OCI-M1 (cell line): ENCODE measurements at regions not wholly inside any gene's neighbourhood (a gene's known extent, or its start where the extent isn't known, plus 50 kb on each side); places are given as distances from the start of the nearest gene placed in this dataset.

Source experiments
- DNase-seq: peaks from one replicate; lab custom pipeline; 2025; lab: John Stamatoyannopoulos, UW

DNA sequence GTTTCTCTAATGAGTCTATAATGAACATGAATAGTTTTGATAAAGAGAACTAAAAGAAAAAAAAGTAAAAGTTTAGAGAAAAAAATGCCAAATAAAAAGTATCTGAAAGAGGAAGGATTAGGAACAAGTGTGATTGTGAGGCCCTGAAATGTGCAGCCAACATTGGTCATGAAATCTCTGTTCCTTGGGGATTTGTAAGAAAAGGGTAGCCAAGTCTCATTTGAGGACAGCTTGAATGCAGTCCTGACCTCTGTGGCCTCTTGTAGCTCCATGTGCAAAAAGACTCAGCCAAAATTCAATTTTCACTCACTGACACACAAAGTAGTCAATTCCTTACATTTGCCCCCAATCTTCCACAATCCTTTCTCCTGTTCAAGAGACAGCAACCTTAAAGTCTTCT is 167.9 kb downstream of the KLF12 start:
- DNase-seq = no peak

DNA sequence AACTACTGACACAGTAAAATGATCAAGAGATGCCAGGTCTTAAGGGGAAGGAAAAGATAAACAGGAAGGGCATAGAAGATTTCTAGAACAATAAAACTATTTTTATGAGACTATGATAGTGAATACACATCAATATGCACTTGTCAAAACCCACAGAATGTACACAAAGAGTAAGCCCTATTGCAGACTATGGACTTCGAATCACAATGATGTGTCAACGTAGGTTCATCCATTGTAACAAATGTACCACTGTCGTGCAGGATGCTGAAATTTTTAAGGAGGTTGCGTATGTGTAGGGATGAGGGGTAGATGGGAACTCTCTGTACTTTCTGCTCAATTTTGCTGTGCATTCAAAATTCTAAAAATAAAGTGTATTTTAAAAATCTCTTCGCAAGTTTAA is 171.9 kb downstream of the KLF12 start:
- no peak for DNase-seq

DNA sequence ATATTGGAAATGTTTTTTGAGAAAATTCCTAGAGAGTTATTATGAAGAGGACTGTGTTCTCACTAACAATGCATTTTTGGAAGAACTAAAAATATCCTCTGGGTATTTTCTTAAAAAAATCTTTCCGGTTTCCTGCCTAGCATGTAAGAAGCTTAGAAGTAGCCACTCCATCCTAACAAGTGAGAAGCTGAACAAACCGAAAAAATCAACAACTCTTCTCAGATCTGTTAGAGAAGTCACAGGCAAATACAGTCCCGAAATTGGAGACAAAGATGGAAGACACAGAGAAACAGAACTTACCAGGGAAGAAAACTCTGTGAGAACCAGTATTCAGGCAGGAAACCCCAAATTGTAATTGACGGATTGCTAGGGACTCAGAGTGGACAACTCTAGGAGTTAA is 173.0 kb downstream of the KLF12 start:
- no peak for DNase-seq

DNA sequence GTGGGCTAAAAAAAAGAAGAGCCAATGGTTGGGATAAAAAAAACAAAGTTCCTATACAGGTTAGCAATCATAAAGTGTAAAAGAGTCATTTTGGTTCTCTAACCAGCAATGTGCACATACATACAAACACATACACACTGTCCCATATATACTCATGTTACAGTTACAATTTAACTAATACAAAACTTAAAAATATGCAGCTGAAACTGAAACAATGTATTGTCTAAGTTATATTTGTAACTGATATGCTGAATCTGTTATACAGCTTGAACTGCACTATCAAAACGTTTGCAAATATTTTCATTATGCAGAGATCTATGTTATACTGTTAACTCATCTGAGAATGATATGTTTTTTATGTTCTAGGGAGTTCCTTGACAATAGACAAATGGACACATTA is 173.7 kb downstream of the KLF12 start:
- DNase-seq = no peak

DNA sequence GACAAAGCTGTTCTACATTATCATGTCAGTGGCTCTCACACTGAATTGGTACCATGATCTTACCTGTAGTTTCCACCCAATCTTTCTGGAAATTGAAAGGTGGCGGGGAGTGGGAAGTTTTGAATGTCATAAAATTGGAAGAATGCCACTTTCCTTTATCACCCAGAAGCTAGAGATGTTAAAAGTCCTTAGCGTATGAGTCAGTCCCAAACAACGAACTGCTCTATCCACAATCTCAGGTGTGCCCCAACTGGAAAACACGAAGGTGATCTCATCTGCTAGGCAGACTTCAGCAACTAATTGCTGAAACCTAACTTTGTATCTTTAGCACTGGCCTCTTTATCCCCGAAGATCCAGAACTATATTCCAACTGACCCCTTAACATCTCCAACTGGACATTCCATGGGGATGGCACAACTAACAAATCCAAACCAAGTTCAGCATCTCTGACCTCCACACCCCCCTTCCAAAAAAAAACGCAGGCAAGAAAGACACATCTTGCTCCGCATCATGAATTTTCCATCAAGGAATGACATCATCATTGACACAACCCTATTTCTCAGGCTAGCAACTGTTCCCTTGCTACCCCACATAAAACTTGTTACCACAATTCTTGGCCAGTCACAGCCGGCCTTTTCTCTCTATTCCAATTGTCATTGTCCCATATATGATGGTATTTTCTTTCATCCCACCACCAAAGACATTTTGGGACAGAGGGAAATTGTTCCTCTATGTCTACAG is 175.4 kb downstream of the KLF12 start:
- no peak for DNase-seq

DNA sequence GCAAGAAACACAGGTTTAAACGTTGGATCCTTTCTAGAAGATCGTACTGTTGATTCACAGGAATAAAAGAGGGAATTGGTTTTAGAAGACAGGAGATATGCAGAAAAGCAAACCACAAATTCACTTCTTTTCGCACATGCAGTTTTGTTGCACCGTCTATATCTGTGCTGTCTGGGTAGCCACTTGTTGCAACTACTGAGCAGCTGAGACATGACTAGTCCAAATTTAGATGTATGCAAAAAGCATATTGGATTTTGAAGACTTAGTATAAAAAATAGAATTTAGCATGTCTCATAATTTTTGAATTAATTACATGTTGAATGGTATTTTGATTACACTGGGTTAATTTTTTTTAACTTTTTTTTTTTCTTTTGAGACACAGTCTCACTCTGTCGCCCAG is 176.3 kb downstream of the KLF12 start:
- peak; percentile 22 for DNase-seq

DNA sequence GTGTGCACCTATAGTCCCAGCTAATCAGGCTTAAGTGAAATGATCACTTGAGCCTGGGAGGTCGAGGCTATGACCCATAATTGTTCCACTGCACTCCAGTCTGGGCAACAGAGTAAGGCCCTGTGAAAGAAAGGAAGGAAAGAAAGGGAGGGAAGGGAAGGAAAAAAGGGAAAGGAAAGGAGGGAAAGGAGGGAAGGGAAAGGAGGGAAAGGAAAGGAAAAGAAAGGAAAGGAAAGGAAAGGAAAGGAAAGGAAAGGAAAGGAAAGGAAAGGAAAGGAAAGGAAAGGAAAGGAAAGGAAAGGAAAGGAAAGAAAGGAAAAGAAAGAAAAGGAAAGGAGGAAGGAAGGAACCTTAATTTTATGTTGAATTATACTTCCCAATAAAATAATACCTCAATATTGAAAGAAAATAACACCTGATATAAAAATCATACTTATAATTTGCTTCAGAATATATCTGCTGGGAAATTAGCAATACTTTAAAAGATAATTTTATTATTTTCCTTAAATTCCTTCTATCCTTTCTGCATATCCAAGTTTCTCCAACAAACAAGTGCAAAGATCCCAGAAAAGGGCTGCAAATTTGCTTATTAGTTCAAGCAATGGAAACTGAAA is 177.3 kb downstream of the KLF12 start:
- no peak for DNase-seq

DNA sequence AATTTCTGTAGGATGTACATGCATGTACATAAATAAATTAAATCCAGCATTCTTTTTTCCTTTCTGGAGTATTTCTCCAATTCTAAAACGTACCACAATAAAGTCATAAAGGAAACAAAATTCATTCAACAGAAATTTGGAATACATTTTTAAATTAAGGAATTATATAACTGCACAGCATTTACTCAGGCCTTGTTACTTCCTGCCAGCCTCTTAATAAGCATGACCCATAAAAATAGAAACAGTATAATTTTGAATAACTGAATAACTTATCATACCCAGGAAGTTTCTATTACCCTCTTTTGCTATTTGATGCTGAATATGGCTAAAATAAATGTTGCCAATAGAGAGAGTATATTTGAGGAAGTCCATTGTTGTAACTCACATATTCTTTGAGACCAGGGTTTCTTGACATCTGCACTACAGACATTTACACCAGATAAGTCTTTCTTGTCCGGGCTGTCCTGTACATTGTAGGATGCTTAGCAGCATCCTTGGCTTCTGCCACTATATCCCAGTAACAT is 178.2 kb downstream of the KLF12 start:
- DNase-seq = no peak

DNA sequence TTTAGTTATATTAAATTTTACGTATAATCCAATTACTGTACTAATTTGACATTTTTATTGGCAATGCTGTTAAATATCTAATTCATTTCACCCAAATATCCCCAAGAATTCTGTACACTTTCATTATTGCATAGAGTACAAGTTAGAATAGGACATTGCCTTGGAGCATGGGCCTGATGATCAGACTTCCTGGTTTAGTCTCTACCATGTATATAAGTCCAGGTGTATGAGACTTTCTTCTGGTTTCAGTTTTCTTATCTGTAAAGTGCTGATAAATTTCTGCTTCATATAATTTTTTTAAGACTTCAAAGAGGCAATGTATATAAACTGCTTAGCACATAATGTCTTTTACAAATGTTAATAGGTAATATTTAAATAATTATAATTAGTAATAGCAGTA is 179.4 kb downstream of the KLF12 start:
- no peak for DNase-seq

DNA sequence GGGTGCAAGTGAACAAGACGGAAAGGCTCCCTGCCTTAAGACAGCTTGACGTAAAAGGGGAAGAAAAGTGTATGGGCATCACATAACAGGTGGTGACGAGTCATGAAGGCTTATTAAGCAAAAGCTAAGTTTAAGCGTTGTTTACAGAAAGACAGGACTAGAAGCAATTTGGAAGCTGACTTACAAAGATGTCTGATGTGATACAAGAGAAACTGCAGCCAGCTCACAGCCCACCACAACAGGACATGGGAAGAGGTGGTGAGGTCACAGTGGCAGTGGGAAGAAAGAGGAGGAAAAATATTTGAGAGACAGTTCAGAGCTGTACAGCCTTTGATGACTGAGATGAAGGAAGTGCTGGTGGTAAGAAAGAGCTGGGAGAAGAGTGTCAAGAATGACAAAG is 181.6 kb downstream of the KLF12 start:
- DNase-seq = no peak

DNA sequence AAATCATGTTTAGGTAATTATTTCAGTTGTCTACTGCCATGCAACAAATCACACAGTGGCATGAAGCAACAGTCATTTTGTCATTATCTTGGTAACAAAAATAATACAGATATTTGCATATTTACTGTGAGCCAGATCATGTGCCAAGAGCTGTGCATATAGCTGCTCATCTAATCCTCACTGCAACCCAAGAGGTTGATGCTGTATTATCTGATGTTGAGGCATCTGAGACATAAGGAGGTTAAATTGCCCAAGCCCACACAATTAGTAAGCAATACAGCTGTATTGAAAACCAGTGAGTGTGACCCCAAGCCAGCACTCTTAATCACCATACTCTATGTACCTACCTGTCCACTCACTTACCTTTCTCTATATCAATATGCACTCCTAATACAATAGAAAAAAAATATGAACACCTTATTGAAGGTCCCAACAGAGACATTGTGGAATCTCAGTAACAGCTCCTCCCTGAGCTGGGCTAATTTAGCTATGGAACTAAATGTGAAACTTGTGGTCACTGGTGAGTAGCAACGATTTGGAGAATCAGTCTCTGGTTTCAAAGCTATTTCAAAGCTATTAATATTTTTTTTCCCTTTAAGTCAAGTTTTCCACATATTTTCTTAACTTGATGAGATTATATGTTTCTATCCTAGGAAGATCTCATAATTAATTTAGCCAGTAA is 185.2 kb downstream of the KLF12 start:
- no peak for DNase-seq

DNA sequence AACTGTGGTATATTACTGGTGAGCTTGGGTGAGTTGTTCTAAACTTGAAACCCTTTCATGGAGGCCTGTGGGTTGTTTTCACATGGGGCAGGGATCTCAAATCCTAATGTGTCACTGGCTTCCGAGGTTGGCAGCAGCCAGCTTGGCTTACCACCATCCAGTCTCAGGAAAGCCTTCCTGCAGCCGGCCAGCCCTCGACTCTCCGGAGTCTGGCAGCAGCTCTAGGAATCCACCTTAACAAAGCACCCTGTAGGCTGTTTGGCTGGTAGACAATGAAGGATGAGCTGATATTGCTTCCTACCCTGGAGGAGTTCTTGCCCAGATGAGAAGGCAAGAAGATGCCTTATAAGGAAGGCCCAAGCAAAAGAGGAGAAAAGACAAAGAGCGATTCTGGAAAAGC is 188.3 kb downstream of the KLF12 start:
- no peak for DNase-seq

DNA sequence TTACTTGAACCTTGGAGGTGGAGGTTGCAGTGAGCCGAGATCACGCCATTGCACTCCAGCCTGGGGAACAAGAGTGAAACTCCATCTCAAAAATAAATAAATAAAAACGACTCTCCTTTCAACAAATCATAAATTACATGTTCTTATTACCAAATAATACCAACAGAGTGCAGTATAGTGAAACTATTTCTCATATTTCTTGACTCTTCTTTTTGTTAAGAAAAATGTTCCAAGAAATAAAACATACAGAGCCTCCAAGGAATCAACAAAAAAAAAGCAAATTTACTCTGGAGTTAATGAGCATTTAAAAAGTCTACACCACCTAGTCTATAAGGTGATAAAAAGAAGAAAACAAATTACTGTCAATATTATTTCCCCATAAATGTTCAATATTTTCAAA is 188.8 kb downstream of the KLF12 start:
- DNase-seq = peak; percentile 30

DNA sequence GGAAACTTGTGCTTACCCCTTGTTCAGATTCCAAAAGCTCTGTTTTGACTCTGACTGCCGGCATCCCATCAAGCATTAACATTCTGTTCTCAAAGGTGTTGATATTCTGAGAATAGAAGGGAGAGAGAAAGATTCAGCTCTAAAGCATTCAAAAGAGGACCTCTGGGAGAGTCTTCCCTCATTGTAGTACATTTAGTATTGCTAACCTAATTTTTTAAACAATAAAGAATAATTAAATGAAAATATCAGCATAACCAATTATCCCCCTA is 190.3 kb downstream of the KLF12 start:
- no peak for DNase-seq

DNA sequence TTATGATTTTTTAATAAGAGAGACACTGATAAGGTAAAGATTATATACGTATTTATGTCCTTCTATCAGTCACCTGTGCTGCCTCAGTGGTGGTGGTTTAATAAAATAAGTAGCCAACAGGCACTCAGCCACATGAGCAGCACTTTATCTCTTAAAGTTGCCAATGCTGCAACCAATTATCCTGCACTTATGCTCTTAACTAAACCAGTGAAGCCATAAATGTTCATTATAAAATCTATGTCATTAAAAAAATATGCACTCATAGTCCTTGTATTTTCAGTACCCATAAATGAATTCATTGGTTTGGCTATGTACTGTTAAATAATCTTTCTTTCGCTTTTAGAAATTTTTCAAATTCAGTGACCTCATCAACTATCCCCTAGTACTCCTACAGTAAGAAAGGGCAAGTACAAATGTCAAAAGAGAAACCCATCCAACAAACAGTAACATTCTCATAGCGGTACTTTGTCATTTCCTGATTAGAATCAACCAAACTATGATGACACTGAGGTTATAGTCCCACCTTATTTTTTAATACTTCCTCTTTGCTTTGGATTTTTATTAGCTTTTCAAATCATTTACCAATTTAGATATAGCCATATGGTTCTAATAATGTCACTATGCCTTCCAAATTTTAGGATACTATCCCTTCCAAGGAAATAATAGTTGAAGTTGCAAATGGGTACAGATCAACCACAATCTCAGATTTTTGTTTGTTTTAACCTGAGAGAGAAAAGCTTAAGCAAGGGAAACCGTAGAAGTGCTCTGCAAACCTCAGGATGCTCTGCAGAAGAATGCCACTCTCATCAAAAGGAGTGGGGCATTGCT is 190.9 kb downstream of the KLF12 start:
- no peak for DNase-seq

DNA sequence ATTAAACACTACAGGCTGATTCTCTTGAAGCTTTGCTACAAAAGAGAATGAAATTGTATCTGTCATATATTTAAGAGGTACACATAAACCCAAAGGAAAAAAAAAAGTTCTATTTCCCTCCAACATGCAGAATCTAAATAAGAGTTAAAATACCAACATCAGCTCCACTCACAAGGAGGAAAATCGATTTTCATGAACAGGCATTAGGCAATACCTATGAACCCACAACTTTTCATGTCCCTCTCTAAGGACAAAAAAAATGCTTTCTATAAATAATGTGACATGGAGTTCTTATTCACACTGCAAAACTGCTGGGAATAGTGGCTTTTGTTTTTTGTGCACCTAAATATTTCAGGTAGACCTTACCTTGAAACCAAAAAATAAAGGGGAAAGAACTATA is 192.5 kb downstream of the KLF12 start:
- DNase-seq = no peak

DNA sequence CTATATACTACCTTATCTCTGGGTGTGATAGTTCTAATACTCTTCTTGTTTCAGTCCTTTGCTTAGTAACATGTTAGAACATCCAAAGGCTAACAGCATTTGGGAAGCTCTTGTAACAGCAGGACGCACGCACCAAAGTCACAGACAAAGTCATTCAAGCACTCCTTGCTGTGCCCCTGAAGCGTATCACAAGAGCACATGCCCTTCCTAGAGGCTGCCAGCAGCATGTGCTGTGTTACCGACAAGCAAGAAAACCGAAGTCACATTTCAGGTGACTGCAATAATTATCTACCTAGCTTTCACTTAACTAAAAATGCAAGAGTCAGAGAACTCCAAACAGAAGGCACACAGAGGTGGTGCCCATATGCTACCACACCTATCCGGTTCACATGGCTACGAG is 194.1 kb downstream of the KLF12 start:
- no peak for DNase-seq

DNA sequence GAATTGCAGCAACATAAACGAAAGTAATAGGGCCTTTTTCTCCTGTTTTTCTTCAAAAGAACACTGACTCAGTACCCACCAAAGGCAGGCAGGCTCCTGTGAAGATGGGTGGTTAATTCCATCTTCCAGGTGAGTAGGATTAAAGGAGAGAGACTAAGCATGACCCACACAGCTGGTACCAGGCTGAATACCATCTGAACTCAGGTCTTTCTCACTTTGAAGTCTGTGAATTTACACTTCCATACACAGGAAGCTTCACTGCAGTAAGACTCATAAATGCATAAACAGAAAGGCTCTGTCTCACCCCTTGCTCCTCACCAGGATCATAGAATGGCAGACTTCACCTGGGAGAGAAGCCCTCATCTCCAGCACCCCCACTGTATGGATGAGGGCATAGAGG is 194.6 kb downstream of the KLF12 start:
- DNase-seq = no peak

DNA sequence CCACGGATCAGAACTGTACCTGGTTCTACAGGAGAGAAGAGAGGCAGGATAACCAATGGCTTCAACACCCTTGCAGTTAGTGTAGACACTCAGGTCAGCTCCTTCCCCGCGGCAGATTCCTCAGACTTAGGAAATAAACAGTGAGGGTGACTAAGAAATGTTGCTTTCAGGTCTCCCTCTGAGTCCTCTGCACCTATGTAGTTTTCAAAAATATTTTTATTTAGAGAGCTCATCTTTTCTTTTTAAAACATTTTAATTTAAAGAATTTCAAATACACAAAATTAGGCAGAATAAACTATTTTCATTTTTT is 195.2 kb downstream of the KLF12 start:
- DNase-seq = no peak

DNA sequence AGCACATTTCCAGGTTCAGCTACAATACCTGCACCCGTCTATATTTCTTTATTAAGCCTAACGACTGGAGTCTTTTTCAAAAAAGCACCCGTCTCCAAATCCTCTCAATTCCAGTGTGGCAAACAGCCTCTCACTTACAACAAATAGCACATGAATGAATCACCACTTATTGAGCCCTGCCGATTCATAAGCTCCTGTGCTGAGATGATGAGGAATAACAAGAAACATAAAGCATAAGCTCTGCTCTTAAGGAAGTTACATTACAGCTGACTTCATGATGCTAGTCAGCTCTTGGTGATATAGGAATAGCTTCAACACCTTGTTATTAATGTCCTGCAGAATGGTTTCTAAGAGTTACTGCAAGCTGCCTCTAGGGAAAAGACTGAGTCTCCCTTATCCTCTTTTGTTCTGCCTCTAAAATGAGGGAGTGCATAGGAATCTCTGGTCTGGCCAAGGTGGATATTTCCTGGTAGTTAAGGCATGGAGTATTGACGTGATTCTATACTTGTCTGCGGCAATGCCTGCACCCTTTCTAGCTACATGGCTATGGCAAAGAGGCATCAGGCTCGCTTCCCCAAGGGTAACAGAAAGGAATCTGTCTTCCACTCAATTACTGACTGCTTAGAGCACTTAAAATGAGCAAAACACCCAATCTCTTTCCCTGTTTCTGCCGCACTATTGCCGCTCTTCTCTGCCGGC is 195.7 kb downstream of the KLF12 start:
- DNase-seq = no peak

DNA sequence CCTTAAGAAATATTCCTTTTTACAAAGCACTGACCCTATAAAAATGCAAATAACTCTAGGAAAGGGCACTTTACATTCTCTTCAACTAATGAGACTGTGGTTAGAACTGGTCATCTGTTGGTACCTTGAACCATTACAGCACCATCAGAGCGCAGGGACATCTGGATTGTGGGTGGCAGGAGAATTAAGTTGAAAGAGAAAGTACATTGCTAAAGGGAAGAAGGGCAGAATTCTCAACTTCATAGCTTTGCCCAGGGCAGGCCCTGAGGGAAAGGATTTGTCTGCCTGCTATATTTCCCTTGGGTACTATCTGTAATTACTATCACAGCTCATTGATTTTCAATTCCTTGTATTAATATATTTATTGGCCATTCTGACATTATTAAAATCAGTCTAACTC is 196.8 kb downstream of the KLF12 start:
- DNase-seq = no peak

DNA sequence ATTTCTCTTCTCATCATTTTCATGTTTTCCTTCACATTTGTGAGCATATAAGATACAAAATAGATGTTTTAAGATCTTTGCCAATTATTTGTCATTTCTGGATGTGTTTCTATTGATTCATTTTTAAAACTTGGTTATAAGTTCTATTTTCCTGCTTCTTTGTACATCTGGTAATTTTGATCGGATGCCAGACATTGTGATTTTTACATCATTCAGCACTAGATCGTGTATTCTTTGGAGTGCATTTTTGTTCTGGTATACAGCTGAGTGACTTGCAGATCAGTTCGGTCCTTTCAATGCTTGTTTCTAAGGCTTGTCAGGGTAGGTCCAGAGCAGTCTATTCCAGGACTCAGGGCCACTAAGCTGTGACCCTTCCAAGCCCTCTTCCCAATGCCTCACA is 198.2 kb downstream of the KLF12 start:
- no peak for DNase-seq
